Fibroblast of upper back skin (primary cell): ENCODE measurements at regions not wholly inside any gene's neighbourhood (a gene's known extent, or its start where the extent isn't known, plus 50 kb on each side); places are given as distances from the start of the nearest gene placed in this dataset.

ENCODE experiments used
- DNase-seq: peaks from one replicate; pipeline ENCODE4 v3.0.0-alpha.2; 2013

DNA sequence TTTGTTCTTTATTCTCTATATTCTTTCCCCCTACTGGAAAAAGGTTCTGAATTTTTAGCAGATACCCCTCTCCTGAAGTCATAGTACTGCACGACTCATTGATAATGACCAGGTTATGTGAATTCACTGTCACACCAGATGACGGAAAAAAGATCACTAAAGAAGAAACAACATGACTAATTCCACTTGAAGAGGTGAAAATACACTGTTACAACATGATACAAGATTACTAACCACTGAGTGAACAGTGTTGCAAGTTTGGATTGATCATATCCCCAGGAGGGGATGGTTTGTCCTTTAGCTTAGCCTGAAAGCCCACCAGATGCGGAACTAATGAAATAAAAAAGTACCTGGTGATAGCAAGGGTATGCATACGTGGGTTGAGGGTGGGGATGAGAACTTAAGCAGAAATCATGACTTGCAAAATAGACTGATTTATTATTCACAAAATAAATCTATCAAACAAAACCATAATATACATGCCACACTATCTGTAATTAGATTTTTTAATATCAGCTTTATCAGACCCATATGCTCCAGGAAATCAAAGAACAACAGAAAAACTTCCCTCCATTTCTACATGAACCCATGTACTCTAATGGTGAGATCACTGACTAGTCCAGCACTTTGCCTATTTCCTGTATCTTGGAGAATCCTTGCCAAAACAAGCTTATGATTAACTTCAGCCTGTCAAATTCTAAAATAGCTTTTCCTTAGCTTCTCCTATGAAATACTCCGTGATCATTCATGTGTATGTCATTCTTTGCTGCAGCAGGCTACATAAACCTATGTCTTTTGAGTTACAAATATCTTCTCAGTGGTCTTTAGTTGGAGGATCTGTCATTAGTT, 257.4 kb upstream of the AGA start:
- peak; percentile 75 for DNase-seq

DNA sequence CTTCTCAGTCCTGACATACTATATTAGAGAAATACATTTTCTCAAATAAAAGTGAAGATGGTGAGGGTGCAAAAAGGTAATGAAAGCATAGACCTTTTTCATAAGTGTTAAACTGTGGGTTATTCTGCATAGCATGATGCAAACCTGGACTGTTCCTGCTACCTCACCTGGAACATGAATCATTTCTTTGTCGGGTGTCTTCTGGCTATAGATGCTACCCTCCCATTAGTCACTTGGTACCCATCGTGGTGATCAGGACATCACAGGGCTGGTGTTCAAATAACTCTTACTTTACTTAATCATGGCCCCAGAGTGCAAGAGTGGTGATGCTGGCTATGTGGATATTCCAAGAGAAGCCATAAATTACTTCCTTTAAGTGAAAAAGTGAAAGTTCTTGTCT, 264.7 kb upstream of the AGA start:
- no peak for DNase-seq

DNA sequence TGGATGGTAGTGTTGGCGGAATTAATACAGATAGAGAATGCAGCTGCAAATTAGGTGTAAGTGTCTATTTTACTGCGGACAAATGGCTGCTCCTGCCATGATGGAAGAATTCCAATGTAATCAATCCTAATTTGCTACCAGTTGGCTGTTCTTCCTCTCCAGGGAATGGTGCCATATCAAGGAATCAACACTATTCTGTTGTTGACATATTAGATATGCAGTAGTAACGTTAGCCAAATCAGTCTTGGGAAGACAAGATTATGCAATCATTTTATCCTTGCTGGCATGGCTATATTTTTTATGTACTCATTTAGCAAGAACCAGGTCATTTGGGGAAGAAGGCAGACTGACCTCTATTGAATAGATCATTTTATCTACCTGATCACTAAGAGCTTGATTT, 271.2 kb upstream of the AGA start:
- DNase-seq: no peak

DNA sequence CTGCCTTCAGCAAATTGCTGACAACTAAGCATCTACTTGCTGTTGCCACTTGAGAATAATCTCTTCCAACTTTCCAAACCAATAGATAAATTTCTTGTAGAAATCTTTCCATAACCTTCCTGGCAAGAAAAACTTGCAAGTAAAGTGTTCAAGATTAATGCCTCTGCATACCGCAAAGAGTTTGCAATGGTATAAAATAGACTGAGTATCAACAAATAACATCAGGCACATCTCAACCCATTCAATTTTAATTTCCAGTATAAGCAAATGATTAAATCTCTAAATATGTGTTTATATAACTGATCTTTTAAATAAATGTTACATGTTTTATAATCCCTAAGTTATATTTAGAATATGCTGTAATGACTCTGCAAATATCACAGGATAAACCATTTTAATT, 275.2 kb upstream of the AGA start:
- DNase-seq: no peak

DNA sequence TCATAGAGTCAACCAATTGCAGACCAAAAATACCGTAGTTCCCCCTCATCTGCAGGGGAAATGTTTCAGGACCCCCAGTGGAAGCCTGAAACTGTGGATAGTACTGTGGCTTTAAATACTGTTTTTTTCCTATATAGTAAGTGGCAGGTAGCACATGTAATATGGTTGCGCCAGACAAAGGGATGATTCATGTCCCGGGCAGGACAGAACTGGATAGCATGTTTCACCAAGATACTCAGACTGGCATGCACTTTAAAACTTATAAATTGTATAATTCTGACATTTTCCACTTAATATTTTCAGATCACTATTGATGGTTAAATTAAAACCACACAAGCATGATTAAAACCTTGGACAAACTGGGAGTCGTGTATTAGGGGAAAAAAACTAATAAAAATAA, 276.3 kb upstream of the AGA start:
- no peak for DNase-seq

DNA sequence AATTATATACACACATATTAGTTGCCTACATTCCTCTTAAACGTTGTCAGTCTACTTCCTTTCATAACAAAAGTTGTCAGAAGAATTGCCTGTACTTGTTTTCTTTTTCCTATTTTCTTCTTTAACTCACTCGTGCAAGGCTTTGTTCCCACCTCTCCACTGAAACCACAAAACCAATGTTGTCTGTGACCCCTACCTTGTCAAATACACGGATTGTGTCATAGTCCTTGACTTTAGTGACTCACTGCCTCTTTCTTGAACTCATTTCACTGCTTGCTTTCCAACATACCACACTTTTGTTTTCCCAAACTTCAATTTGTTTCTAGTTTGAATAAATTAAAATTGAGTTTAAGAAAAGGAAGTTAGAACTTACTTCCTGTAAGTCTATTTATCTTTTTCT, 283.9 kb upstream of the AGA start:
- peak; percentile 17 for DNase-seq

DNA sequence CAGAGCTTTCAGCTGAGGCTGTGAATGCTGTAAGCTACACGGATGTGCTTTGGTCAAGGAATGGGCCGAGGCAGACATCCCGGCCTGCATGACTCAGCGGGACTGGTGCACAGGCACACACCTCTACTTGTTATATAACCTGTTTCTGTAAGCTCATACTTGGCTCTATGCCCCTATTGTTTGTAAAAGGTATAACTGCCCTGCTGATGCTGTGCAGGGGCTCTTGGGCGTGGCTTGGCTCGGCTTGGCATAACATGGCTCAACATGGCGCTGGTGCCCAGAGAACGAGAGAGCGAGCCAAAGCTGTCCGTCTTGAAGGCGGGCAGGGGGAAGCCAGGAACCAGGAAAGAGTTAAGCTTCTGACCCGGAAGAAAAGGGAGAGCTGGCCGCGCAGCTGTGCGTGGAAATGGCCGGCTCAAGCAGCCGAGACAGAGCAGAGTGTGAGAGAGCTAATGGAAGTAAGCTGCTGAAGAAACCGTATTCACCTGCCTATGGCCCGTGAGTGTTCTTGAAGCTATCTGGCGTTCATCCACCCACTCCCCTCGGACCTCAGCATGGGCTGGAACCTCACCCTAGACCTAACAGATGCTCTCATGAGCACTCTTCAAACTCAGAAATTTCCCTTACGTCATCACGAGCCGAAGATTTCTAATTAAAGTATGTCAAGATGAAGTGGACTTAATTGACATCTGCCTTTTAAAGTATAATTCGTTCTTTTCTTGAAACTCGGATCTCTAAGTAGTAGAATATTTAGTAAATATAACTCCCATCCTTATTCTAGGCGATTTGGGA, 286.3 kb upstream of the AGA start:
- DNase-seq: peak; percentile 3

DNA sequence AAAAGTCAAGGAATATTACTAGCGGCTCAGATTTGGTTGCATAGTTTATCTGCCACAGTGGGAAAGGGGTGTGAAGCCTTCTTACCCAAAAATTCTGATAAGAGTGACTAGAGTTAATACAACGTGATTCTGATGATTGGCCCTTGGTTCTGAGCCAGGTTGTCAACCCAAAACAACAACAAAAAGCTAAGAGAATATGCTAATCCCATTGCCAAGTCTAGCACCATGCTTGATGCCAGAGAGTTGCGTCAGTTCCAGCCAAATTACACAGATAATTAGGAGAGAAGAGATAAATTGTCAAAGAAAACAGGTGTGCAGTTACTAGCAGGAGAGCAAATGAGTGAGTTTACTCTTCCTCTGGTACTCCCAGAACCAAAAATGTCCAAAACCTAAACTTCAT, 287.4 kb upstream of the AGA start:
- no peak for DNase-seq

DNA sequence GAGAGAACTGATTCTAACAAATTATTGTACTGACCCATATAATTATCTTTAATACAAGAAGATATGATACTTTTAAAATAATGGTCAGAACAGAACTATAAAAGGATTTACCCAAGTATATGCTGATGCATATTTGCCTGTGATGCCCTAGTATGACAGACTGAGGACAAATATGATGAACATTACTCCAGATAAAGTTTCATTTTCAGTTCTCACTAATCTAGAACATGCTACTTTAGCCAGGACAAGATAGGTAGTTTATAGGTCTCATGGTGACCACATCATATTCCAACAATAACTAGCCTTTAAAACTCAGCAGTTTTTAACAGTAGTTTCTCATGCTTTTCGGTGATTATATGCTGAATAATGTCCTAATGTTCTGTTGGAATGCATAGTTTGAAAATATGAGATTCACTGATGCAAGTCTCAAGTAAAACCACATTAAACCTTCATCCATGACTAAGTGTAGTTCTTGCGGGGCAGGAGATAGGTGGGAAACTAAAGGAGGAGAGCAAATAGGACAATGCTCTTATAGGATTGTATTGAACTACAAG, 295.2 kb upstream of the AGA start:
- DNase-seq: peak; percentile 72

DNA sequence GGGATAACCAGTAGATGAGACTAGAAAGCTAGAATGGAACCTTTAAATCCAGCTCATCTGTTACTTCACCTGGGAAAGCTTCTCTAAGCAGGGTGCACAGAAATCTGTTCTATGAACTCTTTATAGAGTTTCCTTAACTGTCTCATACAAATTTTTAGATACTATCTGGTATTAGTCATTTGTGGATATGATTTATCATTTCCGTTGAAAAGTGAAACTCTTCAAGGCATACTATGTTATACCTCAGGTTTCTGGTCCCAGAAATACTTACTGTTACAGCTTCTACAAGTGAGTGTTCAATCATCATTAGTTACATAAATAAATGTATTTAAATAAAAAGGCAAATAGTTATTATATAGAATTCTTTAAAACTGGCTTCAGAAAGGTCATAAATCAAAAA, 298.3 kb upstream of the AGA start:
- DNase-seq: peak; percentile 38

DNA sequence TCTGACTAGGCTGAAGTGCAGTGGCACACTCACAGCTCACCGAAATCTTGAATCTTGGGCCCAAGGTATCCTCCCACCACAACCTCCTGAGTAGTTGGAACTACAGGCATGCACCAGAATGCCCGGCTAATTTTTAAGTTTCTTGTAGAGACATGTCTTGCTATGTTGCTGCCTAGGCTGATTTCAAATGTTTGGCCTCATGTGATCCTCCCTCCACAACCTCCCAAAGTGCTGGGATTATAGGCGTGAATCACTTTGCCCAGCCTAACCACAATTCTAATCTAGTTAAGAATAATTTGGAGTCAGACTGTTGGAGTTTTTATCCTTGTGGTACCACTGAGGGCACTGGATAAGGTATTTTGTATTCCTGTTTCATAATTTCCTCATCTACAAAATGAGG, 317.5 kb upstream of the AGA start:
- DNase-seq: no peak

DNA sequence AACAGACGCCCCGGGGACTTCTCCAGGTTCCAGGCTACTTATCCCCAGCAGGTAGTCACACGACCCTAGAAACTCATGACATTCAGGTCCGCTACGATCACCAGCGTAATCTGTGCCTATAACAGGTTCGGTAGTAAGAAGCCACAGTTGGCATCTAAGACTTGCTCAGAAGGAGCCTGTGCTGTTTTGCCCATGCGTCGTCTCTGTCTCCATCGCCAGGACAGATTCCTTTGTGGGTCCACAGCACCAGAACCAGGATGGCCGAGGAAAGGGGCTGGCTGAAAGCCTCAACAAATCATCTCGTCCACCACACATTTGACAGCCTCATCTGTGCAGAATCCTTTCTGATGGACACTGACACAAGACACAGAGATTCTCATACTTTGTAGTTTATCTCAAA, 319.5 kb upstream of the AGA start:
- DNase-seq: no peak

DNA sequence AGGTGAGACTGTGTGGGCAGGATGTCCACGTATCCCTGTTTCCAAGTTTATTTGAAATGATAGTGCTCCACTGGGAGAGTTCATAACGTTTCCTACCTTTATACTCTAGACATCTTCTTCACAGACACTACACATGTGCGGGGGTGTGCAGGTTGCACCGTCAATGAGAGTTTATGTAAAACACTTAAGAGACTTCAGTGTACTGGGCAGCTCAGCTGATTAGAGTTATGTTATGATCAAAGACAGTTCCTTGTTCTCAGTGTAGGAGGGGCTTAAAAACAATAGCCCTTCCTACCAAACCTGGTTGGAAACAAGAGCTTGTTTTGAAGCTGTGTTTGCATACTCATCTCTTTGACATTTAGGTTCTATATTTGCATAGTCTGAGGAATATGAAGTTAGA, 326.9 kb upstream of the AGA start:
- no peak for DNase-seq

DNA sequence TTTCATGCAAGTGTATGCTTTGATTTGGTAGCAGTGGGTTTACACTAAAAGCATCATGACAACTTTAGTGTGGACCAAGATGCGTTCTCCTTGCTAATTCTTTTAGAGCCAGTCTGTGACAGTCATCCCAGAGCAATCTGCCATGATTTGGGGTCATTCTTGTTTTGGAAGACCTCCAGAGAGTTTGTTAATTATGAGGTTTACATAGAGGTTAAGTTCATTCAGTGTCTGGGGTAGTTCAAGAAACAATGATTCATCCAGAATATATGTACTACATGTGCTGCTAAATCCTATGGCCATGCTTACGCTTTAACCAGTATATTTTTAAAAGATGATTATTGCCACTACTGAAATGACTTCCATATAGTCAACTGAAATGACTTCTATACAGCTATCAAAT, 328.5 kb upstream of the AGA start:
- DNase-seq: peak; percentile 47

DNA sequence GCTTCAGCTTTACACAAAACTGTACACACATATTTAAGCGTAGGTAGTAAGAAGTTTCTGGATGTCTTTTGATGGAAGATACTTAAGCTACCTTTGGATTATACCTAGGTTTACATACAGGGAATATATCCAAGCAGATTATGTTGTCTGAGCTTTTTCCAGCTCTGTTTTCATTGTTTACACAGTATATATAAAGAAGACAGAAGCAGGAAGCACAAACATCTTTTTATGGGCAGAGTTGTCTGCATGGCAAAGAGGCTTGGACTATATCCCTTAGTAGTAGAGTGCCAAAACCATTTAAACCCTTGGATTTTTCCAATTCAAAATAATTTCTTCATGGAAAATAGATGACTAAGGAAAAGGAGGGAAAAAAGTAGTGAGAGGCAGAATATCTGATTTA, 329.4 kb upstream of the AGA start:
- DNase-seq: no peak

DNA sequence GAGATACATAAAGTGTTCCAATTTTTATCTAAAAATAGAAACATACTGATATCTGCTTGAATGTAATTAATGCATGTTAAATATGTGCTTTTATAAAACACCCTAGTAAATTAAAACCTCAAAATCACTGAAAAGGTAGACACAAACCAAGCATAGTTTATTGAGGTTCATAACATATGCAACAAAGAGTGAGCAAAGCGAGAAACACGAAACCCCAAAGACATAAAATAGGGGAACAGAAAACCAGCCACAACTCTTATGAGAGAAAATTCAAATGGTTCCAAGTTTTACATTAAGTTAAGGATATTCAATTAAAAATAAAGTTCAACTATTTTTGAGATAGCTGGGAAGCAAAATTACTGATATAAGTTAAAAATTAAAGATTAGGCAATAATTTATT, 336.4 kb upstream of the AGA start:
- DNase-seq: no peak

DNA sequence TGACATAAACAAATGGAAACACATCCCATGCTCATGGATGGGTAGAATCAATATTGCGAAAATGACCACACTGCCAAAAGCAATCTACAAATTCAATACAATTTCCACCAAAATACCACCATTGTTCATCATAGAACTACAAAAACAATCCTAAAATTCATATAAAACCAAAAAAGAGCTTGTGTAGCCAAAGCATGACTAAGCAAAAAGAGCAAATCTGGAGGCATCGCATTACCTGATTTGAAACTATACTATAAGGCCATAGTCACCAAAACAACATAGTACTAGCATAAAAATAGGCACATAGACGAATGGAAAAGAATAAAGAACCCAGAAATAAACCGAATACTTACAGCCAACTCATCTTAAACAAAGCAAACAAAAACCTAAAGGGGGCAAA, 342.8 kb upstream of the AGA start:
- DNase-seq: no peak

DNA sequence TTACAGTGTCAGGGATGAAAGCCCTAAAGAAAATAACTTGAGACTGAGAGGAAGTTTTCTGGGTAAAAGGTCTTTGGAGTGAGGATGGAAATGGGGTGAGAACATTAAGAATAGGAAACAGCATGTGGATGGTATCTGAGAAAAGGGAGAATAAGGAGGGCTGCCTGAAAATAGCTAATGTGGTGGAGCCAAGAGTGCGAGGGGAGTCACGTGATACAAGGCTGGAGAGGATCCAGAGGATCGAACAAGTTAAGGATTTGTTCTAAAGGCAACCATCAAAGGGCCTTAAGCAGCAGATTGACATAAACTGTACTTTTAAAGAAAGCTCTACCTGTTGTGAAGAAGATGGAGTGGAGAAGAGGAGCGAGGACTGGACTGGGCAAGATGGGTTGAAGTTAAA, 347.4 kb upstream of the AGA start:
- no peak for DNase-seq

DNA sequence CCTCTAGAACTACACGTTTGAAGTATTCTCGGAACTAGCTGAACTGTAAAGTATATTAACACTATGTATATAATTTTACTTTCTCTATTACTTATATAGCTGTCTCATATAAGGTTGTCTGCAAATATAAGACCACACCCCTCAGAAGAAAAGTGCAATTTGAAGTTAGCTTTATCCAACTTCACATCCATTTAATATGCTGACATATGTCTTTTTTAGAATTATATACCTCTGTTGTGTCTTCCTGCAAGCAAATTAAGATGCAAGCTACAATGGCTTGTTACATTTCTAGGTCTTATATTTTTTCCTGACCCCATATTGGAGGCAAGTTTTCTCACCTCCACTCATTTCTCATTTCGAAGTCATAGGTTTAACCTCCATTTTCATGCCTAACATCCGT, 349.0 kb upstream of the AGA start:
- no peak for DNase-seq

DNA sequence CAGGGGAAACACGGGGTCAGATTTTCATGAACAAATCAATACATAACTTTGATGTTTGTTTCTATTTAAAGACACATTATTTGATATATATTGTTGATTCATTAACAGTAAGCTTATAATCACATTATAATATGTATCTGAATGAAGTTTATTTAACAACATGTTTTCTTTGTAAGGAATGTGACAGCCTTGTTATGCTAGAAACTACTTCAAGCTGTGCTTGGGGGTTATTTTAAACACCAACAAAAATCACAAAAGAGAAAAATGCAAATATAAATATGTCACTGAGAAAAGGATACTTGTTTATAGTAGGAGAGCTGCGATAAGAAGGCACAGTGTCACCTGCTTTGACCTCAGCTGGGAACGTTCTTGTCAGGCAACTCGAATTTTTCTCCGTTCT, 354.6 kb upstream of the AGA start:
- DNase-seq: no peak

DNA sequence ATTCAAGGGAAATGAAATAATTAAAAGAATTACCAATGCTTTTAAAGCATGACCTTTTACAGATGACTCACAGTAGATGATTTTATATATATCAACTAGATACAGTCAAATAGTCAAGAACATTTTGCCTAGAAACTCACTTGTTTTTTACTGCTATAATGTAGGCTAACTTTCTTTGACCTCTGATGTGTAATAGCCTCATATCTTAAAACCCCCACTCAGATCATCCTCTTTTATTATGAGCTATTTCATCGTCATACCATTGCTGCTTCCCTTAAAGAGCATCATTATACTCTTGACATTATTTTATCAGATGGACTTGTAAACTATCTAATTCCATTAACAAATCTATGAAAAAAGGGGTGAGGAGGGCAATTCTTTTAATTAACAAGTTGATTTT, 355.9 kb upstream of the AGA start:
- no peak for DNase-seq

DNA sequence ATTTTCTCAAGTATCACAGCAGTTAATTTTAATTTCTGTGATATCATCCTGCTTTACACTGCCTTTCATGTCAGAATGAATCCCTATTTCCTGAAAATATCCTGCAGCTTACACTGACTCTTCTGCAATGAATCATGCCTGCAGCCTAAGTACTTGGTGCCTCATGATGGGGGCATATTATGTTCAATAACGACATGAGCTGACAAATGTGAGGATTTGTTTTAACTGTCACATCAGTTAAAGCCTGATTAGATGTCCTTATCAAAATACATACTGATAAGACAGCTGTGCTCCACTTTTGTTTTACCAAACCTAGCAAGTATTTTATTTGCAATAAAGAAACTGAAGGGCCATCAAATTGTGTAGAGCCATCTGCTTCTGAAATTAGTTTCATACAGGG, 359.9 kb upstream of the AGA start:
- no peak for DNase-seq

DNA sequence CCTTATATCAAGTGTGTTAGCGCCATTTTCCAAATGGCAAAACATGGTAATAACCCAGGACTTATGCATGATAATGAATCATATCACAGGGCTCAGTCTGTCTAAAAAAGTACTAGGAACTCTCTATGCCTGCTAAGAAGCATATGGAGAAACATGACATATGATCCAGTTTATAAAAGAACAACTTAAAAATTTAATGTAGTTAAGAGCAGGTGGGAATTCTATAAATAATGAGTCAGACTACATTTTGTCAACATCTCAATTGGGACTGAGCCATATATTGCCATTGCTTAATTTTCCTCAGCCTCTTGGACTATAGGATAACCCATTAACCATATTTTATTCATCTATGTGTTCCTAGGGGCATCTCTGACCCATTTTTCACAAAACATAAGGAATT, 360.4 kb upstream of the AGA start:
- peak; percentile 7 for DNase-seq

DNA sequence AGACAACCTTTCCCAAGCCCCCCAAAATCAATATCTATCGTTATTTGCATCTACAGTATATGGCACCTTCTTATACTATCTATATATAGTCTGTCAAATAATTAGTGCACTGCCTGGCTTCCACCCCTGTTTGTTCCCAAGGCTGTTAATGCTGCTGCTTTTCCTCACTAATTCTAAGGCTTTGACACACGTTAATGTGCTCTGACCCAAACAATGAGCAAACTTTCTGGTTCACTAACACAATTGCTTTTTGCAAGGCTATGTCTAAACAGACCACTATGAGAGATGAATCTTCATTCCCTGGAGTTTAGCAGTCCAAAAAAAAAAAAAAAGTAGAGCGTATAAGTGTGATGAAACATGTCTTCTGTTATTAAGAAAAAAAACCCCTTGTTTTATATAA, 360.9 kb upstream of the AGA start:
- DNase-seq: no peak
